ENCODE measurements at regions not wholly inside any gene's neighbourhood (a gene's known extent, or its start where the extent isn't known, plus 50 kb on each side); places are given as distances from the start of the nearest gene placed in this dataset.

- no peak for ATAC-seq
- no peak for TF ChIP-seq ZNF565 (CRISPR knock-in tag; conservative IDR thresholded peaks at IDR 0.05; ENCODE audit: low read depth)
- peak; percentile 83 for TF ChIP-seq ISL1 (CRISPR knock-in tag; IDR thresholded peaks at IDR 0.05)
- TF ChIP-seq SNAI2 (CRISPR knock-in tag; IDR thresholded peaks at IDR 0.05): no peak
- TF ChIP-seq TCF4 (CRISPR knock-in tag; IDR thresholded peaks at IDR 0.05; ENCODE audit: borderline replicate concordance): no peak
- TF ChIP-seq ZFP30 (CRISPR knock-in tag; IDR thresholded peaks at IDR 0.05): no peak
- no peak for TF ChIP-seq OSR1 (CRISPR knock-in tag; IDR thresholded peaks at IDR 0.05)
- no peak for TF ChIP-seq ARNTL (CRISPR knock-in tag; IDR thresholded peaks at IDR 0.05; ENCODE audit: borderline replicate concordance, low read depth)
Measured at GRCh38 chr13:102993348-102993747, 72.9 kb downstream of the SLC10A2 start.

- TF ChIP-seq RARB (CRISPR knock-in tag; IDR thresholded peaks at IDR 0.05) (no peak), POU6F1 (CRISPR knock-in tag; IDR thresholded peaks at IDR 0.05; ENCODE audit: borderline replicate concordance, low read depth) (no peak), ISL1 (CRISPR knock-in tag; IDR thresholded peaks at IDR 0.05) (no peak), TCF4 (CRISPR knock-in tag; IDR thresholded peaks at IDR 0.05; ENCODE audit: borderline replicate concordance) (no peak), CSDC2 (CRISPR knock-in tag; IDR thresholded peaks at IDR 0.05) (no peak), ZC3H10 (CRISPR knock-in tag; IDR thresholded peaks at IDR 0.05) (no peak), TSHZ2 (CRISPR knock-in tag; IDR thresholded peaks at IDR 0.05) (no peak), CSRNP3 (CRISPR knock-in tag; IDR thresholded peaks at IDR 0.05) (no peak), GLIS3 (CRISPR knock-in tag; IDR thresholded peaks at IDR 0.05) (no peak), ZFP3 (CRISPR knock-in tag; IDR thresholded peaks at IDR 0.05) (no peak), SNAI2 (CRISPR knock-in tag; IDR thresholded peaks at IDR 0.05) (no peak), ESRRG (CRISPR knock-in tag; IDR thresholded peaks at IDR 0.05) (no peak), ZNF70 (CRISPR knock-in tag; IDR thresholded peaks at IDR 0.05) (no peak), PPARA (CRISPR knock-in tag; IDR thresholded peaks at IDR 0.05; ENCODE audit: borderline replicate concordance) (no peak), TOX (CRISPR knock-in tag; IDR thresholded peaks at IDR 0.05; ENCODE audit: borderline replicate concordance) (no peak), ZNF565 (CRISPR knock-in tag; conservative IDR thresholded peaks at IDR 0.05; ENCODE audit: low read depth) (no peak), ZFP30 (CRISPR knock-in tag; IDR thresholded peaks at IDR 0.05) (no peak)
- ATAC-seq: no peak
Measured at GRCh38 chr13:102984210-102984609, 82.0 kb downstream of the SLC10A2 start.

- TF ChIP-seq PPARA (CRISPR knock-in tag; IDR thresholded peaks at IDR 0.05; ENCODE audit: borderline replicate concordance): no peak
- TF ChIP-seq ESRRG (CRISPR knock-in tag; IDR thresholded peaks at IDR 0.05): no peak
- TF ChIP-seq POU6F1 (CRISPR knock-in tag; IDR thresholded peaks at IDR 0.05; ENCODE audit: borderline replicate concordance, low read depth): no peak
- TF ChIP-seq TOX (CRISPR knock-in tag; IDR thresholded peaks at IDR 0.05; ENCODE audit: borderline replicate concordance): no peak
- TF ChIP-seq ZNF8 (CRISPR knock-in tag; IDR thresholded peaks at IDR 0.05): no peak
- TF ChIP-seq ARNTL (CRISPR knock-in tag; IDR thresholded peaks at IDR 0.05; ENCODE audit: borderline replicate concordance, low read depth): no peak
- TF ChIP-seq ZNF70 (CRISPR knock-in tag; IDR thresholded peaks at IDR 0.05): no peak
- TF ChIP-seq SNAI2 (CRISPR knock-in tag; IDR thresholded peaks at IDR 0.05): no peak
- TF ChIP-seq TSHZ2 (CRISPR knock-in tag; IDR thresholded peaks at IDR 0.05): no peak
- no peak for TF ChIP-seq OSR1 (CRISPR knock-in tag; IDR thresholded peaks at IDR 0.05)
- no peak for ATAC-seq
Measured at GRCh38 chr13:102983496-102983895, 82.7 kb downstream of the SLC10A2 start.

Measured in SK-N-SH treated with all-trans-retinoic acid at 6 μM for 48 hours (cell line).